ENCODE measurements at regions not wholly inside any gene's neighbourhood (a gene's known extent, or its start where the extent isn't known, plus 50 kb on each side); places are given as distances from the start of the nearest gene placed in this dataset.

GRCh38 chr6:132231121-132231884 lies 170.0 kb downstream of the MOXD1 start:
- DNase-seq (ENCODE audit: low spot score in 2 of 2) = no peak
- Histone ChIP-seq H3K27me3 (no peaks in the 10 kb centered on the region), H3K4me3 (no peak overlapping the region), H3K9me3 (no peaks in the 10 kb centered on the region), H3K36me3 (no peaks in the 10 kb centered on the region), H3K27ac (no peak overlapping the region), H3K4me1 (no peaks in the 10 kb centered on the region)
- intact Hi-C loops (cut with DNase I; ENCODE audit: low total_unique reads) = no loop called here
- TF ChIP-seq POLR2A (IDR thresholded peaks at IDR 0.05) = no peak
- no peak for TF ChIP-seq CTCF (IDR thresholded peaks at IDR 0.05)
- no peak for TF ChIP-seq POLR2AphosphoS5 (IDR thresholded peaks at IDR 0.05)

- no peaks in the 10 kb centered on the region for H3K4me1 ChIP-seq
- H3K27ac ChIP-seq = no peak overlapping the region
- TF ChIP-seq CTCF (IDR thresholded peaks at IDR 0.05) (no peak), POLR2AphosphoS5 (IDR thresholded peaks at IDR 0.05) (no peak), POLR2A (IDR thresholded peaks at IDR 0.05) (no peak)
- H3K4me3 ChIP-seq = no peak overlapping the region
- H3K36me3 ChIP-seq = no peaks in the 10 kb centered on the region
- intact Hi-C loops (cut with DNase I; ENCODE audit: low total_unique reads) = no loop called here
- no peaks in the 10 kb centered on the region for H3K27me3 ChIP-seq
- peaks cover 0 to 9% of the 10 kb centered on the region in 2 donors for H3K9me3 ChIP-seq
- no peak for DNase-seq (ENCODE audit: low spot score in 2 of 2)
Observed at GRCh38 chr6:132228894-132229293, 172.4 kb downstream of the MOXD1 start.

GRCh38 chr6:132227904-132228303 lies 173.4 kb downstream of the MOXD1 start:
- no peaks in the 10 kb centered on the region for H3K4me1 ChIP-seq
- H3K36me3 ChIP-seq = no peaks in the 10 kb centered on the region
- H3K27ac ChIP-seq = no peak overlapping the region
- TF ChIP-seq POLR2AphosphoS5 (IDR thresholded peaks at IDR 0.05) (no peak), POLR2A (IDR thresholded peaks at IDR 0.05) (no peak), CTCF (IDR thresholded peaks at IDR 0.05) (no peak)
- no peak overlapping the region for H3K4me3 ChIP-seq
- H3K27me3 ChIP-seq = no peaks in the 10 kb centered on the region
- no peak for DNase-seq (ENCODE audit: low spot score in 2 of 2)
- peaks cover 0 to 9% of the 10 kb centered on the region in 2 donors for H3K9me3 ChIP-seq
- intact Hi-C loops (cut with DNase I; ENCODE audit: low total_unique reads) = no loop called here

- Histone ChIP-seq H3K4me3 (no peak overlapping the region), H3K27me3 (no peaks in the 10 kb centered on the region), H3K4me1 (no peaks in the 10 kb centered on the region), H3K36me3 (no peaks in the 10 kb centered on the region), H3K9me3 (peaks cover 0 to 9% of the 10 kb centered on the region in 2 donors), H3K27ac (no peak overlapping the region)
- DNase-seq (ENCODE audit: low spot score in 2 of 2) = no peak
- intact Hi-C loops (cut with DNase I; ENCODE audit: low total_unique reads) = no loop called here
- no peak for TF ChIP-seq POLR2A (IDR thresholded peaks at IDR 0.05)
- no peak for TF ChIP-seq POLR2AphosphoS5 (IDR thresholded peaks at IDR 0.05)
- TF ChIP-seq CTCF (IDR thresholded peaks at IDR 0.05) = no peak
Observed at GRCh38 chr6:132224943-132225342, 176.3 kb downstream of the MOXD1 start.

GRCh38 chr6:132220800-132221199 lies 180.5 kb downstream of the MOXD1 start:
- no peak overlapping the region for H3K27ac ChIP-seq
- peaks cover 0 to 9% of the 10 kb centered on the region in 2 donors for H3K9me3 ChIP-seq
- no peak overlapping the region for H3K4me3 ChIP-seq
- H3K4me1 ChIP-seq = no peaks in the 10 kb centered on the region
- intact Hi-C loops (cut with DNase I; ENCODE audit: low total_unique reads) = no loop called here
- TF ChIP-seq POLR2AphosphoS5 (IDR thresholded peaks at IDR 0.05) (no peak), POLR2A (IDR thresholded peaks at IDR 0.05) (no peak), CTCF (IDR thresholded peaks at IDR 0.05) (no peak)
- no peaks in the 10 kb centered on the region for H3K36me3 ChIP-seq
- H3K27me3 ChIP-seq = no peaks in the 10 kb centered on the region
- DNase-seq (ENCODE audit: low spot score in 2 of 2) = no peak
